GM23338 (cell line): ENCODE measurements at regions not wholly inside any gene's neighbourhood (a gene's known extent, or its start where the extent isn't known, plus 50 kb on each side); places are given as distances from the start of the nearest gene placed in this dataset.

Source experiments
- ATAC-seq: fragments of 200-7000 bp; cut with Tn5 transposase; 3 replicates; pipeline ENCODE4 v1.9.1; 2020
- DNase-seq: peaks from one replicate; pipeline ENCODE4 v3.0.0-alpha.2; 2015; ENCODE audit warnings: low spot score
- H2AFZ ChIP-seq: fragments of 200-600 bp; sonication (generic); 2 replicates; pipeline ENCODE4 v1.8.0; 2016; ENCODE audit warnings: antibody characterized with exemption, mild to moderate bottlenecking, moderate library complexity
- H3F3A ChIP-seq: fragments of 200-600 bp; sonication (generic); replicated peaks from 2 replicates; pipeline ENCODE4 v1.8.0; 2017; ENCODE audit warnings: antibody characterized with exemption, mixed run types, low read depth
- H3K27ac ChIP-seq: fragments of 200-600 bp; sonication (generic); 2 replicates; pipeline ENCODE4 v1.6.1; 2016; ENCODE audit warnings: low read depth
- H3K27me3 ChIP-seq: fragments of 200-600 bp; sonication (generic); 2 replicates; pipeline ENCODE4 v1.8.0; 2016; ENCODE audit warnings: mild to moderate bottlenecking, mixed run types, moderate library complexity; ENCODE audit not compliant: insufficient read depth
- H3K36me3 ChIP-seq: fragments of 200-600 bp; sonication (generic); 2 replicates; pipeline ENCODE4 v1.8.0; 2016; ENCODE audit warnings: mild to moderate bottlenecking; ENCODE audit not compliant: insufficient read depth
- H3K4me1 ChIP-seq: fragments of 200-600 bp; sonication (generic); 2 replicates; pipeline ENCODE4 v1.8.0; 2016; ENCODE audit warnings: mild to moderate bottlenecking, moderate library complexity; ENCODE audit not compliant: insufficient read depth
- H3K4me2 ChIP-seq: fragments of 200-600 bp; sonication (generic); 2 replicates; pipeline ENCODE4 v1.7.1; 2017; ENCODE audit warnings: mixed run types
- H3K4me3 ChIP-seq: fragments of 200-600 bp; sonication (generic); 2 replicates; pipeline ENCODE4 v1.6.1; 2016; ENCODE audit warnings: mixed run types
- H3K79me2 ChIP-seq: fragments of 200-600 bp; sonication (generic); replicated peaks from 2 replicates; pipeline ENCODE4 v1.8.0; 2017; ENCODE audit warnings: mild to moderate bottlenecking; ENCODE audit not compliant: insufficient read depth
- H3K9me2 ChIP-seq: fragments of 200-600 bp; sonication (generic); 2 replicates; pipeline ENCODE4 v1.8.0; 2017; ENCODE audit not compliant: insufficient read depth
- H4K20me1 ChIP-seq: fragments of 200-600 bp; sonication (generic); replicated peaks from 2 replicates; pipeline ENCODE4 v1.8.0; 2017; ENCODE audit warnings: mild to moderate bottlenecking; ENCODE audit not compliant: insufficient read depth
- H3K27ac Mint-ChIP-seq: 2 replicates; pipeline ENCODE4 v1.8.0; 2020; ENCODE audit warnings: inconsistent platforms, mild to moderate bottlenecking, moderate library complexity, mixed read lengths
- H3K27me3 Mint-ChIP-seq: 3 replicates; pipeline ENCODE4 v1.8.0; 2022; ENCODE audit warnings: low read depth, mild to moderate bottlenecking, moderate library complexity, mixed read lengths, inconsistent platforms; ENCODE audit not compliant: insufficient read depth, poor library complexity
- H3K36me3 Mint-ChIP-seq: 3 replicates; pipeline ENCODE4 v1.8.0; 2021; ENCODE audit warnings: low read depth, mild to moderate bottlenecking, inconsistent platforms, moderate library complexity, mixed read lengths
- H3K4me1 Mint-ChIP-seq: 3 replicates; pipeline ENCODE4 v1.8.0; 2020; ENCODE audit warnings: mild to moderate bottlenecking, inconsistent platforms, mixed read lengths
- H3K4me3 Mint-ChIP-seq: 3 replicates; pipeline ENCODE4 v1.8.0; 2021; ENCODE audit warnings: moderate library complexity, mild to moderate bottlenecking, inconsistent platforms, mixed read lengths
- H3K9me3 Mint-ChIP-seq: 3 replicates; pipeline ENCODE4 v1.8.0; 2020; ENCODE audit warnings: moderate library complexity, mild to moderate bottlenecking, inconsistent platforms, mixed read lengths
- CREB1 ChIP-seq: fragments of 250-450 bp; sonication (Bioruptor Pico); IDR thresholded peaks from 2 replicates; pipeline ENCODE4 v1.5.0; 2020; ENCODE audit warnings: low read depth, mild to moderate bottlenecking, moderate library complexity
- EZH2 ChIP-seq: fragments of 200-600 bp; sonication (generic); IDR thresholded peaks from one replicate; pipeline ENCODE4 v1.8.0; 2017; ENCODE audit warnings: antibody characterized with exemption, mild to moderate bottlenecking, low read depth; ENCODE audit not compliant: unreplicated experiment
- EZH2phosphoT487 ChIP-seq: fragments of 200-600 bp; sonication (generic); IDR thresholded peaks from one replicate; pipeline ENCODE4 v1.8.1; 2018; ENCODE audit warnings: antibody characterized with exemption; ENCODE audit not compliant: unreplicated experiment
- JUNB ChIP-seq: IDR thresholded peaks from one replicate; pipeline ENCODE4 v1.6.1; 2016; ENCODE audit warnings: antibody characterized with exemption; ENCODE audit not compliant: unreplicated experiment
- NANOG ChIP-seq: IDR thresholded peaks from 2 replicates; pipeline ENCODE4 v1.6.1; 2016; ENCODE audit warnings: antibody characterized with exemption, borderline replicate concordance
- POLR2AphosphoS5 ChIP-seq: IDR thresholded peaks from 2 replicates; pipeline ENCODE4 v1.6.1; 2016; ENCODE audit warnings: antibody characterized with exemption, low read depth
- STAT1 ChIP-seq: IDR thresholded peaks from one replicate; pipeline ENCODE4 v1.6.1; 2016; ENCODE audit warnings: antibody characterized with exemption; ENCODE audit not compliant: unreplicated experiment
- ZNF114 ChIP-seq: fragments of 250-450 bp; sonication (Bioruptor Pico); IDR thresholded peaks from 2 replicates; pipeline ENCODE4 v1.5.0; 2020; ENCODE audit warnings: mild to moderate bottlenecking, moderate library complexity
- ZNF331 ChIP-seq: fragments of 250-450 bp; sonication (Bioruptor Pico); IDR thresholded peaks from 2 replicates; pipeline ENCODE4 v1.5.0; 2020; ENCODE audit warnings: low read depth, mild to moderate bottlenecking, moderate library complexity
- TF ChIP-seq, protein P1 (sequence below): IDR thresholded peaks from 2 replicates; pipeline ENCODE4 v1.6.1; 2016; ENCODE audit warnings: antibody characterized with exemption
- TF ChIP-seq, protein P2 (sequence below): IDR thresholded peaks from one replicate; pipeline ENCODE4 v1.6.1; 2018; ENCODE audit warnings: antibody characterized with exemption; ENCODE audit not compliant: unreplicated experiment
- TF ChIP-seq, protein P3 (sequence below): fragments of 250-450 bp; sonication (Bioruptor Pico); IDR thresholded peaks from 2 replicates; pipeline ENCODE4 v1.5.0; 2020; ENCODE audit warnings: mild to moderate bottlenecking, moderate library complexity
- TF ChIP-seq, protein P4 (sequence below), 2 experiments: fragments of 200-600 bp in 1 of 2; sonication (generic) in 1 of 2; conservative IDR thresholded peaks; 2 replicates each; pipeline versions ENCODE4 v1.5.1 to v1.6.1; 2016 to 2017; ENCODE audit warnings: antibody characterized with exemption in 2 of 2, low read depth in 2 of 2, mild to moderate bottlenecking in 2 of 2, moderate library complexity in 1 of 2

DNA sequence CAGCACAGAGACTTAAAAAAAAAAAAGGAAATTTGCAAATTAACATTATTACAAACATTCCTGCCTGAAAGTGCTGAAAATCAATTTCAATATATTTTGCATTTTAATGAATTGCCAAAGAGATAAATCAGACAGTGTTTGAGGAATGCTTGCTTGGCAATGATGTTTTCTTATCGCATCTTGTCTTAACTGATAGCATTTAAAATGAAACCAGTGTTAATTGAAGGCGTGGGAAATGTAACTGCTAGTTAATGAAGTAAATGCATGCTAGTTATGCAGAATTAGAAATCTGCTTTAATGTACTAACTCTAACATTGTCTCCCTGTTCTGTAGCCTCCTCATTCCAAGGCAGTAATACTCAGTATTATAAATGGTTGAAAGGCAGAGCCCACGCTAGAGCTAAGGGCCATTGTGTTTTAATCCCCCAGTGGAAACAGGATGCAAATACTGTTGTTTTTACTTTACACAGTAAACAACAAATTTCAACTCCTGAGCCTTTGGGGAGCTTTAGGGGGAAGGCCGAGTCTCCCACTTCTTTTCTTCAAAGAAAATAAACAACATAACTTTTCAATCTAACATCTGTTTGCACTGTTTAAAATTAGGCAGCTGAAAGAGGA is 586.9 kb downstream of the TLE4 start:
- DNase-seq = peak; percentile 13
- Histone ChIP-seq H4K20me1 (no peaks in the 10 kb centered on the region), H3K27ac (no peak overlapping the region), H2AFZ (no peak overlapping the region), H3K27me3 (no peaks in the 10 kb centered on the region), H3K4me3 (no peak overlapping the region), H3K36me3 (no peaks in the 10 kb centered on the region), H3K9me2 (peaks cover 5% of the 10 kb centered on the region), H3K4me1 (peaks cover 11% of the 10 kb centered on the region; the same call in 1 of the 2 replicates), H3K79me2 (no peaks in the 10 kb centered on the region), H3K4me2 (no peak overlapping the region), H3F3A (no peaks in the 10 kb centered on the region)
- no peaks in the 10 kb centered on the region for H3K36me3 Mint-ChIP-seq
- no peak overlapping the region for H3K4me3 Mint-ChIP-seq
- H3K4me1 Mint-ChIP-seq = peaks cover 23% of the 10 kb centered on the region
- H3K9me3 Mint-ChIP-seq = 0 out of 3 replicates have a peak, but pooled peaks cover 2% of the 10 kb centered on the region
- H3K27ac Mint-ChIP-seq = no peak overlapping the region; the same call in 1 of the 2 replicates
- H3K27me3 Mint-ChIP-seq = no peaks in the 10 kb centered on the region
- TF ChIP-seq EZH2 = no peak
- no peak for TF ChIP-seq NANOG
- TF ChIP-seq EZH2phosphoT487 = no peak
- TF ChIP-seq STAT1 = no peak
- TF ChIP-seq ZNF331 (CRISPR knock-in tag) = no peak
- TF ChIP-seq ZNF114 (CRISPR knock-in tag) = no peak
- TF ChIP-seq, protein P1, sequence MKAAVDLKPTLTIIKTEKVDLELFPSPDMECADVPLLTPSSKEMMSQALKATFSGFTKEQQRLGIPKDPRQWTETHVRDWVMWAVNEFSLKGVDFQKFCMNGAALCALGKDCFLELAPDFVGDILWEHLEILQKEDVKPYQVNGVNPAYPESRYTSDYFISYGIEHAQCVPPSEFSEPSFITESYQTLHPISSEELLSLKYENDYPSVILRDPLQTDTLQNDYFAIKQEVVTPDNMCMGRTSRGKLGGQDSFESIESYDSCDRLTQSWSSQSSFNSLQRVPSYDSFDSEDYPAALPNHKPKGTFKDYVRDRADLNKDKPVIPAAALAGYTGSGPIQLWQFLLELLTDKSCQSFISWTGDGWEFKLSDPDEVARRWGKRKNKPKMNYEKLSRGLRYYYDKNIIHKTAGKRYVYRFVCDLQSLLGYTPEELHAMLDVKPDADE = no peak
- TF ChIP-seq, protein P2, sequence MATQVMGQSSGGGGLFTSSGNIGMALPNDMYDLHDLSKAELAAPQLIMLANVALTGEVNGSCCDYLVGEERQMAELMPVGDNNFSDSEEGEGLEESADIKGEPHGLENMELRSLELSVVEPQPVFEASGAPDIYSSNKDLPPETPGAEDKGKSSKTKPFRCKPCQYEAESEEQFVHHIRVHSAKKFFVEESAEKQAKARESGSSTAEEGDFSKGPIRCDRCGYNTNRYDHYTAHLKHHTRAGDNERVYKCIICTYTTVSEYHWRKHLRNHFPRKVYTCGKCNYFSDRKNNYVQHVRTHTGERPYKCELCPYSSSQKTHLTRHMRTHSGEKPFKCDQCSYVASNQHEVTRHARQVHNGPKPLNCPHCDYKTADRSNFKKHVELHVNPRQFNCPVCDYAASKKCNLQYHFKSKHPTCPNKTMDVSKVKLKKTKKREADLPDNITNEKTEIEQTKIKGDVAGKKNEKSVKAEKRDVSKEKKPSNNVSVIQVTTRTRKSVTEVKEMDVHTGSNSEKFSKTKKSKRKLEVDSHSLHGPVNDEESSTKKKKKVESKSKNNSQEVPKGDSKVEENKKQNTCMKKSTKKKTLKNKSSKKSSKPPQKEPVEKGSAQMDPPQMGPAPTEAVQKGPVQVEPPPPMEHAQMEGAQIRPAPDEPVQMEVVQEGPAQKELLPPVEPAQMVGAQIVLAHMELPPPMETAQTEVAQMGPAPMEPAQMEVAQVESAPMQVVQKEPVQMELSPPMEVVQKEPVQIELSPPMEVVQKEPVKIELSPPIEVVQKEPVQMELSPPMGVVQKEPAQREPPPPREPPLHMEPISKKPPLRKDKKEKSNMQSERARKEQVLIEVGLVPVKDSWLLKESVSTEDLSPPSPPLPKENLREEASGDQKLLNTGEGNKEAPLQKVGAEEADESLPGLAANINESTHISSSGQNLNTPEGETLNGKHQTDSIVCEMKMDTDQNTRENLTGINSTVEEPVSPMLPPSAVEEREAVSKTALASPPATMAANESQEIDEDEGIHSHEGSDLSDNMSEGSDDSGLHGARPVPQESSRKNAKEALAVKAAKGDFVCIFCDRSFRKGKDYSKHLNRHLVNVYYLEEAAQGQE = no peak
- no peak for TF ChIP-seq JUNB
- TF ChIP-seq, protein P3, sequence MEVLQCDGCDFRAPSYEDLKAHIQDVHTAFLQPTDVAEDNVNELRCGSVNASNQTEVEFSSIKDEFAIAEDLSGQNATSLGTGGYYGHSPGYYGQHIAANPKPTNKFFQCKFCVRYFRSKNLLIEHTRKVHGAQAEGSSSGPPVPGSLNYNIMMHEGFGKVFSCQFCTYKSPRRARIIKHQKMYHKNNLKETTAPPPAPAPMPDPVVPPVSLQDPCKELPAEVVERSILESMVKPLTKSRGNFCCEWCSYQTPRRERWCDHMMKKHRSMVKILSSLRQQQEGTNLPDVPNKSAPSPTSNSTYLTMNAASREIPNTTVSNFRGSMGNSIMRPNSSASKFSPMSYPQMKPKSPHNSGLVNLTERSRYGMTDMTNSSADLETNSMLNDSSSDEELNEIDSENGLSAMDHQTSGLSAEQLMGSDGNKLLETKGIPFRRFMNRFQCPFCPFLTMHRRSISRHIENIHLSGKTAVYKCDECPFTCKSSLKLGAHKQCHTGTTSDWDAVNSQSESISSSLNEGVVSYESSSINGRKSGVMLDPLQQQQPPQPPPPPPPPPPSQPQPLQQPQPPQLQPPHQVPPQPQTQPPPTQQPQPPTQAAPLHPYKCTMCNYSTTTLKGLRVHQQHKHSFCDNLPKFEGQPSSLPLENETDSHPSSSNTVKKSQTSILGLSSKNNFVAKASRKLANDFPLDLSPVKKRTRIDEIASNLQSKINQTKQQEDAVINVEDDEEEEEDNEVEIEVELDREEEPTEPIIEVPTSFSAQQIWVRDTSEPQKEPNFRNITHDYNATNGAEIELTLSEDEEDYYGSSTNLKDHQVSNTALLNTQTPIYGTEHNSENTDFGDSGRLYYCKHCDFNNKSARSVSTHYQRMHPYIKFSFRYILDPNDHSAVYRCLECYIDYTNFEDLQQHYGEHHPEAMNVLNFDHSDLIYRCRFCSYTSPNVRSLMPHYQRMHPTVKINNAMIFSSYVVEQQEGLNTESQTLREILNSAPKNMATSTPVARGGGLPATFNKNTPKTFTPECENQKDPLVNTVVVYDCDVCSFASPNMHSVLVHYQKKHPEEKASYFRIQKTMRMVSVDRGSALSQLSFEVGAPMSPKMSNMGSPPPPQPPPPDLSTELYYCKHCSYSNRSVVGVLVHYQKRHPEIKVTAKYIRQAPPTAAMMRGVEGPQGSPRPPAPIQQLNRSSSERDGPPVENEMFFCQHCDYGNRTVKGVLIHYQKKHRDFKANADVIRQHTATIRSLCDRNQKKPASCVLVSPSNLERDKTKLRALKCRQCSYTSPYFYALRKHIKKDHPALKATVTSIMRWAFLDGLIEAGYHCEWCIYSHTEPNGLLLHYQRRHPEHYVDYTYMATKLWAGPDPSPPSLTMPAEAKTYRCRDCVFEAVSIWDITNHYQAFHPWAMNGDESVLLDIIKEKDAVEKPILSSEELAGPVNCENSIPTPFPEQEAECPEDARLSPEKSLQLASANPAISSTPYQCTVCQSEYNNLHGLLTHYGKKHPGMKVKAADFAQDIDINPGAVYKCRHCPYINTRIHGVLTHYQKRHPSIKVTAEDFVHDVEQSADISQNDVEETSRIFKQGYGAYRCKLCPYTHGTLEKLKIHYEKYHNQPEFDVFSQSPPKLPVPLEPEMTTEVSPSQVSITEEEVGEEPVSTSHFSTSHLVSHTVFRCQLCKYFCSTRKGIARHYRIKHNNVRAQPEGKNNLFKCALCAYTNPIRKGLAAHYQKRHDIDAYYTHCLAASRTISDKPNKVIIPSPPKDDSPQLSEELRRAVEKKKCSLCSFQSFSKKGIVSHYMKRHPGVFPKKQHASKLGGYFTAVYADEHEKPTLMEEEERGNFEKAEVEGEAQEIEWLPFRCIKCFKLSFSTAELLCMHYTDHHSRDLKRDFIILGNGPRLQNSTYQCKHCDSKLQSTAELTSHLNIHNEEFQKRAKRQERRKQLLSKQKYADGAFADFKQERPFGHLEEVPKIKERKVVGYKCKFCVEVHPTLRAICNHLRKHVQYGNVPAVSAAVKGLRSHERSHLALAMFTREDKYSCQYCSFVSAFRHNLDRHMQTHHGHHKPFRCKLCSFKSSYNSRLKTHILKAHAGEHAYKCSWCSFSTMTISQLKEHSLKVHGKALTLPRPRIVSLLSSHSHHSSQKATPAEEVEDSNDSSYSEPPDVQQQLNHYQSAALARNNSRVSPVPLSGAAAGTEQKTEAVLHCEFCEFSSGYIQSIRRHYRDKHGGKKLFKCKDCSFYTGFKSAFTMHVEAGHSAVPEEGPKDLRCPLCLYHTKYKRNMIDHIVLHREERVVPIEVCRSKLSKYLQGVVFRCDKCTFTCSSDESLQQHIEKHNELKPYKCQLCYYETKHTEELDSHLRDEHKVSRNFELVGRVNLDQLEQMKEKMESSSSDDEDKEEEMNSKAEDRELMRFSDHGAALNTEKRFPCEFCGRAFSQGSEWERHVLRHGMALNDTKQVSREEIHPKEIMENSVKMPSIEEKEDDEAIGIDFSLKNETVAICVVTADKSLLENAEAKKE = no peak
- no peak for TF ChIP-seq POLR2AphosphoS5
- TF ChIP-seq, protein P4, sequence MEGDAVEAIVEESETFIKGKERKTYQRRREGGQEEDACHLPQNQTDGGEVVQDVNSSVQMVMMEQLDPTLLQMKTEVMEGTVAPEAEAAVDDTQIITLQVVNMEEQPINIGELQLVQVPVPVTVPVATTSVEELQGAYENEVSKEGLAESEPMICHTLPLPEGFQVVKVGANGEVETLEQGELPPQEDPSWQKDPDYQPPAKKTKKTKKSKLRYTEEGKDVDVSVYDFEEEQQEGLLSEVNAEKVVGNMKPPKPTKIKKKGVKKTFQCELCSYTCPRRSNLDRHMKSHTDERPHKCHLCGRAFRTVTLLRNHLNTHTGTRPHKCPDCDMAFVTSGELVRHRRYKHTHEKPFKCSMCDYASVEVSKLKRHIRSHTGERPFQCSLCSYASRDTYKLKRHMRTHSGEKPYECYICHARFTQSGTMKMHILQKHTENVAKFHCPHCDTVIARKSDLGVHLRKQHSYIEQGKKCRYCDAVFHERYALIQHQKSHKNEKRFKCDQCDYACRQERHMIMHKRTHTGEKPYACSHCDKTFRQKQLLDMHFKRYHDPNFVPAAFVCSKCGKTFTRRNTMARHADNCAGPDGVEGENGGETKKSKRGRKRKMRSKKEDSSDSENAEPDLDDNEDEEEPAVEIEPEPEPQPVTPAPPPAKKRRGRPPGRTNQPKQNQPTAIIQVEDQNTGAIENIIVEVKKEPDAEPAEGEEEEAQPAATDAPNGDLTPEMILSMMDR (conservative IDR thresholded peaks at IDR 0.05; ENCODE audit: low read depth in 2 of 2) = no peak
- TF ChIP-seq CREB1 (CRISPR knock-in tag) = no peak
- peak; percentile 48 for ATAC-seq
